CD4-positive, alpha-beta T cell (primary cell): ENCODE measurements at regions not wholly inside any gene's neighbourhood (a gene's known extent, or its start where the extent isn't known, plus 50 kb on each side); places are given as distances from the start of the nearest gene placed in this dataset.

ENCODE experiments used
- ATAC-seq: fragments of 200-7000 bp; cut with Tn5 transposase; one replicate; pipeline ENCODE4 v1.10.0; 2022; ENCODE audit warnings: mild to moderate bottlenecking; ENCODE audit not compliant: poor library complexity
- CTCF ChIA-PET: fragments of 350-600 bp; sonication (Branson Sonifier 250); formaldehyde crosslinking; loops from one replicate; lab custom pipeline; 2021; ENCODE audit warnings: antibody characterized with exemption, inconsistent platforms; lab: Charles Lee
- POLR2A ChIA-PET: fragments of 350-600 bp; sonication (Branson Sonifier 250); formaldehyde crosslinking; loops from one replicate; lab custom pipeline; 2021; ENCODE audit warnings: antibody characterized with exemption, inconsistent platforms; lab: Charles Lee
- DNase-seq, 14 experiments: peaks; one replicate each; pipeline ENCODE4 v3.0.0-alpha.2; 2013 to 2020; ENCODE audit warnings: mixed read lengths in 2 of 14
- H3K27ac ChIP-seq, 2 donors: one replicate each; pipeline versions ENCODE4 v1.5.1 to v1.7.0; 2013; ENCODE audit warnings: low read length in 2 of 2, low read depth in 1 of 2, mild to moderate bottlenecking in 1 of 2
- H3K27me3 ChIP-seq, 2 experiments: 1 replicate in 1 of 2; 2 replicates in 1 of 2; pipeline versions ENCODE4 v1.6.1 to v1.7.0; 2013; ENCODE audit warnings: low read length in 2 of 2, control low read depth in 1 of 2, mild to moderate bottlenecking in 1 of 2, moderate library complexity in 1 of 2; ENCODE audit not compliant: insufficient read depth in 2 of 2, control insufficient read depth in 1 of 2
- H3K36me3 ChIP-seq: one replicate; pipeline ENCODE4 v1.6.1; 2013; ENCODE audit warnings: low read length, control low read depth; ENCODE audit not compliant: insufficient read depth
- H3K4me1 ChIP-seq: one replicate; pipeline ENCODE4 v1.6.1; 2013; ENCODE audit warnings: low read length, control low read depth; ENCODE audit not compliant: insufficient read depth
- H3K4me3 ChIP-seq: one replicate; pipeline ENCODE4 v1.5.1; 2013; ENCODE audit warnings: mild to moderate bottlenecking, low read length, moderate library complexity
- H3K9me3 ChIP-seq, 2 experiments: 1 replicate in 1 of 2; 2 replicates in 1 of 2; pipeline versions ENCODE4 v1.6.1 to v1.7.0; 2013; ENCODE audit warnings: low read length in 2 of 2, mild to moderate bottlenecking in 2 of 2, control low read depth in 1 of 2, moderate library complexity in 1 of 2; ENCODE audit not compliant: control insufficient read depth in 1 of 2, insufficient read depth in 1 of 2
- H3K27ac Mint-ChIP-seq: one replicate; pipeline ENCODE4 v1.8.0; 2020; ENCODE audit warnings: mixed read lengths
- H3K27me3 Mint-ChIP-seq: one replicate; pipeline ENCODE4 v1.8.0; 2021; ENCODE audit warnings: mixed read lengths
- H3K36me3 Mint-ChIP-seq: one replicate; pipeline ENCODE4 v1.8.0; 2021; ENCODE audit warnings: low read depth, mixed read lengths
- H3K4me1 Mint-ChIP-seq: one replicate; pipeline ENCODE4 v1.8.0; 2021; ENCODE audit warnings: low read depth, mixed read lengths
- H3K4me3 Mint-ChIP-seq: one replicate; pipeline ENCODE4 v1.8.0; 2020; ENCODE audit warnings: mild to moderate bottlenecking, mixed read lengths
- H3K9me3 Mint-ChIP-seq: one replicate; pipeline ENCODE4 v1.8.0; 2020; ENCODE audit warnings: mixed read lengths
- intact Hi-C, 2 experiments: fragments of 100-400 bp; cut with DNase I in 1 of 2; cut with micrococcal nuclease in 1 of 2; formaldehyde crosslinking; loops; one replicate each; pipeline versions ENCODE4 v1.15.1 to v1.9.0; 2023 to 2025; cut with DNase I, micrococcal nuclease
- TF ChIP-seq, protein P1 (sequence below): fragments of 200-600 bp; IDR thresholded peaks from one replicate; pipeline ENCODE4 v1.8.0; 2022; ENCODE audit warnings: antibody characterized with exemption, mild to moderate bottlenecking

- Histone ChIP-seq H3K9me3 (no peaks in the 10 kb centered on the region), H3K27ac (no peak overlapping the region), H3K36me3 (no peaks in the 10 kb centered on the region), H3K4me3 (no peak overlapping the region), H3K4me1 (no peaks in the 10 kb centered on the region), H3K27me3 (peaks cover 3% of the 10 kb centered on the region in 2 experiments)
- no peak for ATAC-seq
- Mint-ChIP-seq H3K27ac (no peak overlapping the region), H3K27me3 (peaks cover 12% of the 10 kb centered on the region), H3K4me1 (no peaks in the 10 kb centered on the region), H3K9me3 (no peaks in the 10 kb centered on the region), H3K4me3 (no peak overlapping the region), H3K36me3 (no peaks in the 10 kb centered on the region)
- TF ChIP-seq, protein P1, sequence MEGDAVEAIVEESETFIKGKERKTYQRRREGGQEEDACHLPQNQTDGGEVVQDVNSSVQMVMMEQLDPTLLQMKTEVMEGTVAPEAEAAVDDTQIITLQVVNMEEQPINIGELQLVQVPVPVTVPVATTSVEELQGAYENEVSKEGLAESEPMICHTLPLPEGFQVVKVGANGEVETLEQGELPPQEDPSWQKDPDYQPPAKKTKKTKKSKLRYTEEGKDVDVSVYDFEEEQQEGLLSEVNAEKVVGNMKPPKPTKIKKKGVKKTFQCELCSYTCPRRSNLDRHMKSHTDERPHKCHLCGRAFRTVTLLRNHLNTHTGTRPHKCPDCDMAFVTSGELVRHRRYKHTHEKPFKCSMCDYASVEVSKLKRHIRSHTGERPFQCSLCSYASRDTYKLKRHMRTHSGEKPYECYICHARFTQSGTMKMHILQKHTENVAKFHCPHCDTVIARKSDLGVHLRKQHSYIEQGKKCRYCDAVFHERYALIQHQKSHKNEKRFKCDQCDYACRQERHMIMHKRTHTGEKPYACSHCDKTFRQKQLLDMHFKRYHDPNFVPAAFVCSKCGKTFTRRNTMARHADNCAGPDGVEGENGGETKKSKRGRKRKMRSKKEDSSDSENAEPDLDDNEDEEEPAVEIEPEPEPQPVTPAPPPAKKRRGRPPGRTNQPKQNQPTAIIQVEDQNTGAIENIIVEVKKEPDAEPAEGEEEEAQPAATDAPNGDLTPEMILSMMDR = no peak
- intact Hi-C loops = no loop called here
- ChIA-PET CTCF (no interaction called here), POLR2A (no interaction called here)
- DNase-seq = no peak
Observed at GRCh38 chr1:78227705-78228635, 182.2 kb downstream of the GIPC2 start.

DNA sequence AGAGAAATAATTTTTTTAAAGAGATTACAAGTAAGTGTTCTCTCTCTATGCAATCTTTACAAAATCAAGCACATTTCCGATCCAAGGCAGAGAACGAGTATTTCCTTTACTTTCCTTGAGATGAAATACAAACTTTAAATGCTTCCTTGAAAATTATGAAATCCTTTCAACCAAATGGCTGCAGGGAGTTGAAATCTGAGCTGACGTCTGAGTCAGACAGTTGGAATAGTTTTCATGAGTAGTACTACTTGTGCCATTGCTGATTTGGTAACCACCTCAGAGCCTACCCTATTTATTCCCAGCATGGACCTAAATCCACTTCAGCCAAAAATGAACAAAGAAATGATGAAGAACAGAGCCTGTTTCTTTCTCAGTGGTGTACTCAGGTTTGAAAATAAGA, 183.6 kb downstream of the GIPC2 start:
- DNase-seq (no peak), ATAC-seq (no peak)
- intact Hi-C loops = no loop called here
- Histone ChIP-seq H3K36me3 (no peaks in the 10 kb centered on the region), H3K27me3 (peaks cover 3% of the 10 kb centered on the region in 2 experiments), H3K27ac (no peak overlapping the region), H3K4me1 (no peaks in the 10 kb centered on the region), H3K9me3 (no peaks in the 10 kb centered on the region), H3K4me3 (no peak overlapping the region)
- H3K27ac Mint-ChIP-seq = no peak overlapping the region
- no peak overlapping the region for H3K4me3 Mint-ChIP-seq
- CTCF ChIA-PET = no interaction called here
- peaks cover 12% of the 10 kb centered on the region for H3K27me3 Mint-ChIP-seq
- no peaks in the 10 kb centered on the region for H3K9me3 Mint-ChIP-seq
- POLR2A ChIA-PET = no interaction called here
- TF ChIP-seq, protein P1 = no peak
- H3K4me1 Mint-ChIP-seq = no peaks in the 10 kb centered on the region
- no peaks in the 10 kb centered on the region for H3K36me3 Mint-ChIP-seq

GRCh38 chr1:78231477-78231876, 185.7 kb downstream of the GIPC2 start:
- H3K36me3 ChIP-seq = no peaks in the 10 kb centered on the region
- Mint-ChIP-seq H3K4me3 (no peak overlapping the region), H3K4me1 (no peaks in the 10 kb centered on the region), H3K27ac (no peak overlapping the region), H3K27me3 (no peaks in the 10 kb centered on the region), H3K36me3 (no peaks in the 10 kb centered on the region), H3K9me3 (no peaks in the 10 kb centered on the region)
- H3K4me3 ChIP-seq = no peak overlapping the region
- peaks cover 3% of the 10 kb centered on the region in 2 experiments for H3K27me3 ChIP-seq
- no peaks in the 10 kb centered on the region for H3K9me3 ChIP-seq
- TF ChIP-seq, protein P1 = no peak
- intact Hi-C loops = no loop called here
- CTCF ChIA-PET = no interaction called here
- POLR2A ChIA-PET = no interaction called here
- no peak overlapping the region for H3K27ac ChIP-seq
- no peaks in the 10 kb centered on the region for H3K4me1 ChIP-seq
- ATAC-seq (no peak), DNase-seq (no peak)
